ENCODE measurements at regions not wholly inside any gene's neighbourhood (a gene's known extent, or its start where the extent isn't known, plus 50 kb on each side); places are given as distances from the start of the nearest gene placed in this dataset.
"Not testable (repeated sequence)": the region's sequence is repeated elsewhere in the genome, so short reads cannot be mapped to it uniquely, and the experiment has no call there.

DNA sequence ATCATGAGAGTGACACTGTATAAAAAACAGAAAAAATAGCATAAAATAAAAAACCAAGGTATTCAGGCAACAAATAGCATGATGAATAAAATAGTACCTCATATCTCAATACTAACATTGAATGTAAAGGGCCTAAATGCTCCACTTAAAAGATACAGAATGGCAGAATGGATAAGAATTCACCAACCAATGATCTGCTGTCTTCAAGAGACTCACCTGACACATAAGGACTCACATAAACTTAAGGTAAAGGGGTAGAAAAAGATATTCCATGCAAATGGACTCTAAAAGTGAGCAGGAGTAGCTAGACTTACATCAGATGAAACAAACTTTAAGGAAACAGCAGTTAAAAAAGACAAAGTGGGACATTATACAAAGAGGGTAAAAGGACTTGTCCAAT, 232.4 kb downstream of the RBM26 start:
- H3K27ac ChIP-seq (ENCODE audit: low read depth in 1 of 3, low read length in 2 of 3); H3K36me3 ChIP-seq (ENCODE audit: control insufficient read depth in 3 of 3, insufficient read depth in 2 of 3, low read depth in 1 of 3, low read length in 3 of 3); FAIRE-seq; H3K27me3 ChIP-seq (ENCODE audit: control insufficient read depth in 3 of 3, insufficient read depth in 3 of 3, low read length in 3 of 3); H3K9me3 ChIP-seq (ENCODE audit: control insufficient read depth in 2 of 2, insufficient read depth in 1 of 2, low read depth in 1 of 2, low read length in 1 of 2); H3K4me3 ChIP-seq (ENCODE audit: low read depth in 1 of 3, low read length in 3 of 3); H3K4me1 ChIP-seq (ENCODE audit: control insufficient read depth in 3 of 3, insufficient read depth in 2 of 3, low read depth in 1 of 3, low read length in 2 of 3); DNase-seq: not testable (repeated sequence)

DNA sequence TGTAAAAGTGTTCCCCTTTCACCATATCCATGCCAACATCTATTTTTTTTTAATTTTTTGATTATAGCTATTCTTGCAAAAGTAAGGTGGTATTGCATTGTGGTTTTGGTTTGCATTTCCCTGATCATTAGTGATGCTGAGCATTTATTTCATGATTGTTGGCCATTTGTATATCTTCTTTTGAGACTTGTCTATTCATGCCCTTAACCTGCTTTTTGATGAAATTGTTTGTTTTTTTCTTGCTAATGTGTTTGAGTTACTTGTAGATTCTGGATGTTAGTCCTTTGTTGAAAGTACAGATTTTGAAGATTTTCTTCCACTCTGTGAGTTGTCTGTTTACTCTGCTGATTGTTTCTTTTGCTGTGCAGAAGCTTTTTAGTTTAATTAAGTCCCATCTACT, 233.1 kb downstream of the RBM26 start:
- not testable (repeated sequence) for DNase-seq; H3K27ac ChIP-seq (ENCODE audit: low read depth in 1 of 3, low read length in 2 of 3); FAIRE-seq; H3K9me3 ChIP-seq (ENCODE audit: control insufficient read depth in 2 of 2, insufficient read depth in 1 of 2, low read depth in 1 of 2, low read length in 1 of 2); H3K4me1 ChIP-seq (ENCODE audit: control insufficient read depth in 3 of 3, insufficient read depth in 2 of 3, low read depth in 1 of 3, low read length in 2 of 3); H3K27me3 ChIP-seq (ENCODE audit: control insufficient read depth in 3 of 3, insufficient read depth in 3 of 3, low read length in 3 of 3); H3K36me3 ChIP-seq (ENCODE audit: control insufficient read depth in 3 of 3, insufficient read depth in 2 of 3, low read depth in 1 of 3, low read length in 3 of 3); H3K4me3 ChIP-seq (ENCODE audit: low read depth in 1 of 3, low read length in 3 of 3)

DNA sequence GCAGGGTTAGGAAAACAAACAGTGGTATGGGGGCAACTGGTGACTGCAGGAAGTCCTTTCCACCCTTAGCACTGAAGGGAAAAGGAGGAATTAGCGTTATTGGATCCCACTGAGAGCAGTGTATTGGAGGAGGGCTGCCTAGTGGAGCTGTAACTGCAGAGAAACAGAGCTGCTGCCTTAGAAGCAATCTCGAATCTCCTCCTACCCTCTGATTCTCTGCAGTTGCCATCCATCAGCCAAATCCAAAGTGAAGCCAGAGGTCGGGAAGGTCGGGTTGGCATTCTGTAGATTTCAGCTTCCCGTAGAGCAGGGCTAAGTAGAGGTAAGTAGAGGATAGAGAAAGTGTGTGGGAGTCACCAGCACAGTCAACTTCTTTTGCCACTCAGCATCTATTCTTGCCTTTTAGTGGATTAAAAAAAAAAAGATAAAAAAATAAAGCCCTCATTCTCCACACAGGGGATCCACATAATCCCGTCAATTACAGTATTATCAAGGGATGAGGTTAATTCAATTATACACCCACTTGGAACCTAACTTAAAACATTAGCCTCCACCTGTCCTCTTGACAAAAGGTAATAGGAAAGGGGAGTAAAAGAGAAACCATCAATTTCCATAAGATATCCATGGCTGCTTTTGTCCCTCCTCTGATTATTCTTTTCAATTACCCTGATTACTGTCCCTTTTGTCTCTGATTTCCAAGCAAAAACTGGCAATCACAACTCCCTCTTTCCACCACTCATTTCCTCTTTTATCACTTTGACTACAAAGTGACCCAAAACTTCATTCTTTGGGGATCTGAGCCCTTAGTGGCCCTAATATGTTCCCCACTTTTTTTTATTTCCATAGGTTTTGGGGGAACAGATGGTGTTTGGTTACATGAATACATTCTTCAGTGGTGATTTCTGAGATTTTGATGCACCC, 234.7 kb downstream of the RBM26 start:
- Histone ChIP-seq H3K27ac (ENCODE audit: low read depth in 1 of 3, low read length in 2 of 3) (no peak overlapping the region), H3K36me3 (ENCODE audit: control insufficient read depth in 3 of 3, insufficient read depth in 2 of 3, low read depth in 1 of 3, low read length in 3 of 3) (no peaks in the 10 kb centered on the region), H3K4me3 (ENCODE audit: low read depth in 1 of 3, low read length in 3 of 3) (no peak overlapping the region), H3K9me3 (ENCODE audit: control insufficient read depth in 2 of 2, insufficient read depth in 1 of 2, low read depth in 1 of 2, low read length in 1 of 2) (no peaks in the 10 kb centered on the region), H3K27me3 (ENCODE audit: control insufficient read depth in 3 of 3, insufficient read depth in 3 of 3, low read length in 3 of 3) (no peaks in the 10 kb centered on the region), H3K4me1 (ENCODE audit: control insufficient read depth in 3 of 3, insufficient read depth in 2 of 3, low read depth in 1 of 3, low read length in 2 of 3) (no peaks in the 10 kb centered on the region)
- FAIRE-seq (no peak), DNase-seq (no peak)
- WGBS, 3 donors, result 35 to 53% (median 42%) methylated on average over 6 of the region's 6 CpGs

- Histone ChIP-seq H3K27ac (ENCODE audit: low read depth in 1 of 3, low read length in 2 of 3) (no peak overlapping the region), H3K4me3 (ENCODE audit: low read depth in 1 of 3, low read length in 3 of 3) (no peak overlapping the region), H3K36me3 (ENCODE audit: control insufficient read depth in 3 of 3, insufficient read depth in 2 of 3, low read depth in 1 of 3, low read length in 3 of 3) (no peaks in the 10 kb centered on the region), H3K4me1 (ENCODE audit: control insufficient read depth in 3 of 3, insufficient read depth in 2 of 3, low read depth in 1 of 3, low read length in 2 of 3) (no peaks in the 10 kb centered on the region), H3K9me3 (ENCODE audit: control insufficient read depth in 2 of 2, insufficient read depth in 1 of 2, low read depth in 1 of 2, low read length in 1 of 2) (no peaks in the 10 kb centered on the region), H3K27me3 (ENCODE audit: control insufficient read depth in 3 of 3, insufficient read depth in 3 of 3, low read length in 3 of 3) (no peaks in the 10 kb centered on the region)
- no peak for FAIRE-seq
- DNase-seq, result no peak
These were observed 245.2 kb downstream of the RBM26 start for GRCh38 chr13:79160818-79161217.

DNA sequence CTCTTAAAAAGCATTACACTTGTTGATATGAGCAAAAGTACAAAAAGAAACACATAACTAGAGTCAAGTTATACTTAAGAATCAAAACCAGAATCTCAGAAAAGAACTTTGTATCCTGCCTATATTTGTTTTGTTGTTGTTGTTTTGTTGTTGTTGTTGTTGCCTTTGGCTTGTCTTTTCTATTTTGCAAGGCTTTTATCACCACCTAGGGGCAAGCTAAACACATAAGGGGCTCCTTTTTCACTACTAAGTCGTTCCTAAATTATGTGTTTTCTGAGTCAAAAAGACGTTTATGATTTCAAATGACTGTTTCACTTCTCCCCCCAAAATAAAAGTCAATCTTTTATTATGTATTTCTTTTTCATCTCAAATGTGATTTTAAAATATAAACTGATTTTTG, 250.2 kb downstream of the RBM26 start:
- Histone ChIP-seq H3K27me3 (ENCODE audit: control insufficient read depth in 3 of 3, insufficient read depth in 3 of 3, low read length in 3 of 3) (no peaks in the 10 kb centered on the region), H3K9me3 (ENCODE audit: control insufficient read depth in 2 of 2, insufficient read depth in 1 of 2, low read depth in 1 of 2, low read length in 1 of 2) (no peaks in the 10 kb centered on the region), H3K36me3 (ENCODE audit: control insufficient read depth in 3 of 3, insufficient read depth in 2 of 3, low read depth in 1 of 3, low read length in 3 of 3) (no peaks in the 10 kb centered on the region), H3K4me3 (ENCODE audit: low read depth in 1 of 3, low read length in 3 of 3) (no peak overlapping the region), H3K4me1 (ENCODE audit: control insufficient read depth in 3 of 3, insufficient read depth in 2 of 3, low read depth in 1 of 3, low read length in 2 of 3) (no peaks in the 10 kb centered on the region), H3K27ac (ENCODE audit: low read depth in 1 of 3, low read length in 2 of 3) (no peak overlapping the region)
- FAIRE-seq (no peak), DNase-seq (no peak)
- WGBS, 3 donors, result 5 to 19% (median 18%) methylated on average over 2 of the region's 2 CpGs

GRCh38 chr13:79149210-79149609, 256.8 kb downstream of the RBM26 start:
- H3K4me1 ChIP-seq (ENCODE audit: control insufficient read depth in 3 of 3, insufficient read depth in 2 of 3, low read depth in 1 of 3, low read length in 2 of 3), result no peaks in the 10 kb centered on the region
- no peaks in the 10 kb centered on the region for H3K36me3 ChIP-seq (ENCODE audit: control insufficient read depth in 3 of 3, insufficient read depth in 2 of 3, low read depth in 1 of 3, low read length in 3 of 3)
- DNase-seq, result no peak
- no peaks in the 10 kb centered on the region for H3K27me3 ChIP-seq (ENCODE audit: control insufficient read depth in 3 of 3, insufficient read depth in 3 of 3, low read length in 3 of 3)
- WGBS, 3 donors, result 71 to 81% (median 71%) methylated on average over 1 of the region's 1 CpG
- no peak overlapping the region for H3K4me3 ChIP-seq (ENCODE audit: low read depth in 1 of 3, low read length in 3 of 3)
- H3K9me3 ChIP-seq (ENCODE audit: control insufficient read depth in 2 of 2, insufficient read depth in 1 of 2, low read depth in 1 of 2, low read length in 1 of 2), result peaks cover 0 to 2% of the 10 kb centered on the region in 2 donors
- no peak for FAIRE-seq
- H3K27ac ChIP-seq (ENCODE audit: low read depth in 1 of 3, low read length in 2 of 3), result no peak overlapping the region

DNA sequence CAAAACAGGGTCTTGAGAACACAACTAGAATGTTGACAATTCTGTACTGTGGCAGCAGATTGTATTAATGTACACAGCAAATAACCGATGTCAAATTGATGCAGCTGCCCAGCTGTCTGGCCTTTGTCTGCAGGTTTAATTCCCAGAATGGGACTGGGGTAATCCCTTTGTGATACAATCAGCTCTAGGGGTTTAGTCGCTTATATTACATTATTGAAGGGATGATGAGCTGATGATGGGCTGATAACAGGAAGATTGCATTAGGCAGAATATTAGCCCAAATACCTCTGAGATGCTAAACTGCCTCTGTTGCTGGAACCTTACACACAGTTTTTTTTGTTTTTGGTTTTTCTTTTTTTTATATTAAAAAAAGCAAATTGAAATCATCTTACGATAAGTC, 265.0 kb downstream of the RBM26 start:
- H3K27ac ChIP-seq (ENCODE audit: low read depth in 1 of 3, low read length in 2 of 3), result no peak overlapping the region
- 79 to 83% (median 82%) methylated on average over 3 of the region's 3 CpGs for WGBS, 3 donors
- H3K4me3 ChIP-seq (ENCODE audit: low read depth in 1 of 3, low read length in 3 of 3), result no peak overlapping the region
- H3K9me3 ChIP-seq (ENCODE audit: control insufficient read depth in 2 of 2, insufficient read depth in 1 of 2, low read depth in 1 of 2, low read length in 1 of 2), result no peaks in the 10 kb centered on the region
- DNase-seq (no peak), FAIRE-seq (no peak)
- no peaks in the 10 kb centered on the region for H3K27me3 ChIP-seq (ENCODE audit: control insufficient read depth in 3 of 3, insufficient read depth in 3 of 3, low read length in 3 of 3)
- H3K36me3 ChIP-seq (ENCODE audit: control insufficient read depth in 3 of 3, insufficient read depth in 2 of 3, low read depth in 1 of 3, low read length in 3 of 3), result no peaks in the 10 kb centered on the region
- no peaks in the 10 kb centered on the region for H3K4me1 ChIP-seq (ENCODE audit: control insufficient read depth in 3 of 3, insufficient read depth in 2 of 3, low read depth in 1 of 3, low read length in 2 of 3)

- Histone ChIP-seq H3K4me3 (ENCODE audit: low read depth in 1 of 3, low read length in 3 of 3) (no peak overlapping the region), H3K36me3 (ENCODE audit: control insufficient read depth in 3 of 3, insufficient read depth in 2 of 3, low read depth in 1 of 3, low read length in 3 of 3) (no peaks in the 10 kb centered on the region), H3K4me1 (ENCODE audit: control insufficient read depth in 3 of 3, insufficient read depth in 2 of 3, low read depth in 1 of 3, low read length in 2 of 3) (no peaks in the 10 kb centered on the region), H3K27ac (ENCODE audit: low read depth in 1 of 3, low read length in 2 of 3) (no peak overlapping the region), H3K27me3 (ENCODE audit: control insufficient read depth in 3 of 3, insufficient read depth in 3 of 3, low read length in 3 of 3) (no peaks in the 10 kb centered on the region), H3K9me3 (ENCODE audit: control insufficient read depth in 2 of 2, insufficient read depth in 1 of 2, low read depth in 1 of 2, low read length in 1 of 2) (no peaks in the 10 kb centered on the region)
- DNase-seq (no peak), FAIRE-seq (no peak)
- WGBS, 3 donors, result 83 to 93% (median 92%) methylated on average over 2 of the region's 2 CpGs
These were observed 277.9 kb downstream of the RBM26 start for GRCh38 chr13:79128158-79128557.

DNA sequence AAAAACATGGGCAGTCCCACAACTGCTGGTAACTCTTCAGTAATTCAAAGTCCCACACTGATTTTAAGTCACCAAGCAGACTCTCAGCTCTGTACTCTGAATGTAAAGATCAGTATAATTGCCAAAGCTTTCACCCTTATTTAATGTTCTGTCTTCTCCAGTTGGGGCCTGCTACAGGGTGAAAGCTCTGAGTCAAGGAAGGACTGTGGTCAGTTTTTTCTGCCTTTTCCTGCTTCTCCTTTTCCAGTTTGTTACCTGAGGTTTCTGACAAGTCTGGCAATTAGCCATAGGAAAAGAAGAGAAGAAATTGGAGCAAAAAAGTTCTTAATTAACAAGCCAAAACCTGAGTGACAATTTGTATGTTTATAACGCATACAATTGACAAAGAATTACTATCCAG, 279.3 kb downstream of the RBM26 start:
- H3K27me3 ChIP-seq (ENCODE audit: control insufficient read depth in 3 of 3, insufficient read depth in 3 of 3, low read length in 3 of 3), result no peaks in the 10 kb centered on the region
- H3K4me1 ChIP-seq (ENCODE audit: control insufficient read depth in 3 of 3, insufficient read depth in 2 of 3, low read depth in 1 of 3, low read length in 2 of 3), result no peaks in the 10 kb centered on the region
- H3K27ac ChIP-seq (ENCODE audit: low read depth in 1 of 3, low read length in 2 of 3), result no peak overlapping the region
- no peak overlapping the region for H3K4me3 ChIP-seq (ENCODE audit: low read depth in 1 of 3, low read length in 3 of 3)
- WGBS, 3 donors, result 71 to 91% (median 88%) methylated on average over 1 of the region's 1 CpG
- H3K36me3 ChIP-seq (ENCODE audit: control insufficient read depth in 3 of 3, insufficient read depth in 2 of 3, low read depth in 1 of 3, low read length in 3 of 3), result no peaks in the 10 kb centered on the region
- no peak for DNase-seq
- FAIRE-seq, result no peak
- H3K9me3 ChIP-seq (ENCODE audit: control insufficient read depth in 2 of 2, insufficient read depth in 1 of 2, low read depth in 1 of 2, low read length in 1 of 2), result no peaks in the 10 kb centered on the region
